MCF 10A (cell line): ENCODE measurements at regions not wholly inside any gene's neighbourhood (a gene's known extent, or its start where the extent isn't known, plus 50 kb on each side); places are given as distances from the start of the nearest gene placed in this dataset.

Source experiments
- BruUV-seq: library from RNA; stranded (reverse); fragments of 400-500 nt; replicated peaks from 2 replicates; lab custom pipeline; 2021; lab: Mats Ljungman, UMichigan
- CTCF ChIA-PET: fragments of 300-600 bp; sonication (Branson Sonifier 250); formaldehyde crosslinking; extraction: SDS; loops from one replicate; lab custom pipeline; 2021; ENCODE audit warnings: antibody characterized with exemption, inconsistent platforms; lab: Yijun Ruan, JAX
- POLR2A ChIA-PET: fragments of 300-600, 350-650 bp; sonication (Branson Sonifier 250); formaldehyde crosslinking; extraction: SDS; loops from one replicate; lab custom pipeline; 2020; ENCODE audit warnings: antibody characterized with exemption, inconsistent platforms; lab: Yijun Ruan, JAX
- DNase-seq: peaks from one replicate; pipeline ENCODE4 v3.0.0-alpha.2; 2018; ENCODE audit not compliant: unreplicated experiment
- H3K27ac Mint-ChIP-seq: one replicate; pipeline ENCODE4 v1.8.0; 2022; ENCODE audit warnings: mild to moderate bottlenecking, low read depth, mixed read lengths; ENCODE audit not compliant: unreplicated experiment
- H3K27me3 Mint-ChIP-seq: one replicate; pipeline ENCODE4 v1.8.0; 2022; ENCODE audit warnings: mixed read lengths; ENCODE audit not compliant: insufficient read depth, unreplicated experiment
- H3K36me3 Mint-ChIP-seq: one replicate; pipeline ENCODE4 v1.8.0; 2022; ENCODE audit warnings: mild to moderate bottlenecking, moderate library complexity, mixed read lengths; ENCODE audit not compliant: insufficient read depth, unreplicated experiment
- H3K4me1 Mint-ChIP-seq: one replicate; pipeline ENCODE4 v1.8.0; 2022; ENCODE audit warnings: mixed read lengths; ENCODE audit not compliant: insufficient read depth, unreplicated experiment
- H3K4me3 Mint-ChIP-seq: one replicate; pipeline ENCODE4 v1.8.0; 2022; ENCODE audit warnings: mild to moderate bottlenecking, moderate library complexity, mixed read lengths; ENCODE audit not compliant: unreplicated experiment
- H3K9me3 Mint-ChIP-seq: one replicate; pipeline ENCODE4 v1.8.0; 2022; ENCODE audit warnings: mixed read lengths; ENCODE audit not compliant: unreplicated experiment
- intact Hi-C: fragments of 100-400 bp; cut with micrococcal nuclease; formaldehyde crosslinking; loops from 2 replicates; pipeline ENCODE4 v1.14.1; 2022
- TF ChIP-seq, protein P1 (sequence below): fragments of 200-600 bp; IDR thresholded peaks from one replicate; pipeline ENCODE4 v1.8.0; 2022; ENCODE audit warnings: antibody characterized with exemption, mild to moderate bottlenecking; ENCODE audit not compliant: unreplicated experiment

DNA sequence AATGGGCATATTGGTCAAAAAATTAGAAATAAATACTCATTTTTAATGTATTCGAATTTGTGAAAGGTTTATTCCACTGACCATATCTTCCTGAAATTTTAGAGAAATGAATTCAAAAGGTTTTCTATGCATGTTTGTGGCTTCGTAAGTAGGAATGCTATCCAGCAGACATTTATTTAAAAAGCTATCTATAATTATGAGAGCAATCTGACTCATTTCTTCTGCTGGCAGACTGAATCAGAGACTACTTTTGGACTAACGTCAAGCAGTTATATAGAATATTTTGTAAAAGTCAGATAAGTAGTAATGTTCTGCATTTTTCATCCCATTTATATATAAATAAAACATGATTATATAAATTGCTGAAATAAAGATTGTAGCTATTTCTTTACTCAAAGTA lies 125.0 kb downstream of the SPCS3 start:
- TF ChIP-seq, protein P1, sequence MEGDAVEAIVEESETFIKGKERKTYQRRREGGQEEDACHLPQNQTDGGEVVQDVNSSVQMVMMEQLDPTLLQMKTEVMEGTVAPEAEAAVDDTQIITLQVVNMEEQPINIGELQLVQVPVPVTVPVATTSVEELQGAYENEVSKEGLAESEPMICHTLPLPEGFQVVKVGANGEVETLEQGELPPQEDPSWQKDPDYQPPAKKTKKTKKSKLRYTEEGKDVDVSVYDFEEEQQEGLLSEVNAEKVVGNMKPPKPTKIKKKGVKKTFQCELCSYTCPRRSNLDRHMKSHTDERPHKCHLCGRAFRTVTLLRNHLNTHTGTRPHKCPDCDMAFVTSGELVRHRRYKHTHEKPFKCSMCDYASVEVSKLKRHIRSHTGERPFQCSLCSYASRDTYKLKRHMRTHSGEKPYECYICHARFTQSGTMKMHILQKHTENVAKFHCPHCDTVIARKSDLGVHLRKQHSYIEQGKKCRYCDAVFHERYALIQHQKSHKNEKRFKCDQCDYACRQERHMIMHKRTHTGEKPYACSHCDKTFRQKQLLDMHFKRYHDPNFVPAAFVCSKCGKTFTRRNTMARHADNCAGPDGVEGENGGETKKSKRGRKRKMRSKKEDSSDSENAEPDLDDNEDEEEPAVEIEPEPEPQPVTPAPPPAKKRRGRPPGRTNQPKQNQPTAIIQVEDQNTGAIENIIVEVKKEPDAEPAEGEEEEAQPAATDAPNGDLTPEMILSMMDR = no peak
- Mint-ChIP-seq H3K9me3 (no peaks in the 10 kb centered on the region), H3K4me1 (peaks cover 31% of the 10 kb centered on the region), H3K36me3 (no peaks in the 10 kb centered on the region), H3K27me3 (no peaks in the 10 kb centered on the region), H3K4me3 (peak overlapping the region; percentile 21), H3K27ac (peak overlapping the region; percentile 96)
- ChIA-PET POLR2A (interaction anchor here (0.6 to 1.9 kb wide), 5 partner anchors 33 to 348 kb away, joined by 3 to 6 read pairs (median 4); partner anchors contain the start of gene VEGFC), CTCF (interaction anchor here (0.5 to 1.7 kb wide), 6 partner anchors 99 to 867 kb away, joined by 3 to 4 read pairs (median 3); no protein-coding TSS in a partner anchor)
- intact Hi-C loops = loop anchor here (5.0 kb wide), 2 partner anchors 93 to 348 kb away; partner anchors contain the start of gene VEGFC
- no TSS peak for BruUV-seq
- peak; percentile 41 for DNase-seq

DNA sequence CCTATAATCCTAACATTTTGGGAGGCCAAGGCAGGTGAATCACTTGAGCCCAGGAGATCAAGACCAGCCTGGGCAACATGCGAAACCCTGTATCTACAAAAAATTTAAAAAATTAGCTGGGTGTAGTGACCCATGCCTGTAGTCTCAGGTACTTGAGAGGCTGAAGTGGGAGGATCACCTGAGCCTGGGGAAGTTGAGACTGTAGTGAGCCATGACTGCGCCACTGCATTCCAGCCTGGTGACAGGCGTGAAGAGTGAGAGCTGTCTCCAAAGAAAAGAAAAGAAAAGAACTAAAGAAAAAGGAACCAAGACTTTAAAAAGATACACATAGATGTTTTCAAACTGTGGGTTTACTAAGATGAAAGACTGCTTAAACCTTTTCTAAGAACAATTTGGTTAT lies 129.0 kb downstream of the SPCS3 start:
- H3K36me3 Mint-ChIP-seq = no peaks in the 10 kb centered on the region
- H3K27me3 Mint-ChIP-seq = no peaks in the 10 kb centered on the region
- TF ChIP-seq, protein P1 = no peak
- intact Hi-C loops = no loop called here
- no TSS peak for BruUV-seq
- no peak for DNase-seq
- H3K27ac Mint-ChIP-seq = no peak overlapping the region
- CTCF ChIA-PET = no interaction called here
- POLR2A ChIA-PET = no interaction called here
- H3K9me3 Mint-ChIP-seq = no peaks in the 10 kb centered on the region
- peaks cover 14% of the 10 kb centered on the region for H3K4me1 Mint-ChIP-seq
- H3K4me3 Mint-ChIP-seq = no peak overlapping the region

DNA sequence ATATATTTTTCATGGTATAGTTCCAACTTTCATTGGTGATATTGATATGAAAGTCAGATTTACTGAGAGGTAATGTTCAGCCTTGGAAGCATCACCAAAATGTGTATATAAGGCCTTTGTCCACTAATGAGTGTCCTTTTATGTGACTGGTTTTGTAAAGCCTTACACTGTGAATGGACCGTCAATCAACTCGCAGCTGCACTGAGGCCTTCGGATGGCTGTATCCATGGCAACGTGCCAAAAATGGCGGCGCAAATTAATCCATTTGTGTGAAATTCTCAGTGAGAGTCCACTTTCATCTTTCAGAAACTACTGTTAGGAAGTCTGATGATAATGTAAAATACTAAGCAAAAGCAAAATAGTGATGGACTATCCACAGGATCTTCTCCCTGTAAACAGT lies 131.7 kb downstream of the SPCS3 start:
- ChIA-PET POLR2A (no interaction called here), CTCF (no interaction called here)
- H3K4me1 Mint-ChIP-seq = peaks cover 8% of the 10 kb centered on the region
- BruUV-seq = no TSS peak
- H3K27me3 Mint-ChIP-seq = no peaks in the 10 kb centered on the region
- H3K36me3 Mint-ChIP-seq = no peaks in the 10 kb centered on the region
- H3K4me3 Mint-ChIP-seq = no peak overlapping the region
- intact Hi-C loops = no loop called here
- H3K27ac Mint-ChIP-seq = no peak overlapping the region
- H3K9me3 Mint-ChIP-seq = no peaks in the 10 kb centered on the region
- no peak for DNase-seq
- TF ChIP-seq, protein P1 = no peak

DNA sequence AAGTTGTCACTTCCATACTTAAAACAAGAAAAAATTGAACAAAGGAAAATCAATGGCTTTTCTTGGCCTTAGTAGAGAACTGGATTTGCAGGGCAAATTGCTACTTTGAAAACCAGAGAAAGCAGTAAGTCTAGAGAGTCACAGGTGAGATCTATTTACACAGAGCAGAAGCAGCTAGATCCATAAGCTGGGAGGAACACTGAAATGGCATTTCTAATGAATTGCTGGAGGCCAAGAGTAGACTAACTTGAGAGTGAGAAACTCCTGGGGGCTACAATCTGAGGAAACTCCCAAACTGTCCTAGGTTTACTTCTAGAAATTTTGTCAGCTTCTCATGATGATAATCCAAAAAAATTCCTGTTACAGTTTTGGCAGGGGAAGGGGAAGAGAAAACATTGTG lies 133.3 kb downstream of the SPCS3 start:
- H3K9me3 Mint-ChIP-seq = peaks cover 5% of the 10 kb centered on the region
- H3K27me3 Mint-ChIP-seq = no peaks in the 10 kb centered on the region
- ChIA-PET CTCF (interaction anchor here (1.1 kb wide), 1 partner anchor 10 kb away, joined by 4 read pairs; no protein-coding TSS in a partner anchor), POLR2A (no interaction called here)
- H3K27ac Mint-ChIP-seq = no peak overlapping the region
- H3K4me1 Mint-ChIP-seq = peaks cover 14% of the 10 kb centered on the region
- intact Hi-C loops = no loop called here
- no peak for DNase-seq
- TF ChIP-seq, protein P1 = no peak
- no peak overlapping the region for H3K4me3 Mint-ChIP-seq
- BruUV-seq = no TSS peak
- H3K36me3 Mint-ChIP-seq = no peaks in the 10 kb centered on the region
